HL-60 (cell line): ENCODE measurements at regions not wholly inside any gene's neighbourhood (a gene's known extent, or its start where the extent isn't known, plus 50 kb on each side); places are given as distances from the start of the nearest gene placed in this dataset.

Experiments used
- CTCF ChIP-seq: IDR thresholded peaks from one replicate; pipeline ENCODE4 v1.5.1; 2011; ENCODE audit warnings: low read length, control low read depth, inconsistent platforms; ENCODE audit not compliant: insufficient read depth
- GABPA ChIP-seq: IDR thresholded peaks from 2 replicates; pipeline ENCODE4 v1.6.1; 2012; ENCODE audit warnings: low read depth
- POLR2AphosphoS5 ChIP-seq: IDR thresholded peaks from 2 replicates; pipeline ENCODE4 v1.6.1; 2012; ENCODE audit warnings: low read depth
- REST ChIP-seq: IDR thresholded peaks from 2 replicates; pipeline ENCODE4 v1.6.1; 2012; ENCODE audit warnings: low read depth; ENCODE audit not compliant: insufficient replicate concordance
- SPI1 ChIP-seq: IDR thresholded peaks from 2 replicates; pipeline ENCODE4 v1.6.1; 2012; ENCODE audit warnings: low read depth, mild to moderate bottlenecking, borderline replicate concordance

GRCh38 chr1:209008586-209008985 lies 574.9 kb upstream of the CAMK1G start:
- no peak for TF ChIP-seq CTCF
- no peak for TF ChIP-seq POLR2AphosphoS5
- TF ChIP-seq REST = no peak
- TF ChIP-seq GABPA = no peak
- no peak for TF ChIP-seq SPI1
